Spinal cord (tissue), 9 donors: ENCODE measurements at regions not wholly inside any gene's neighbourhood (a gene's known extent, or its start where the extent isn't known, plus 50 kb on each side); places are given as distances from the start of the nearest gene placed in this dataset.
A peak's percentile ranks its signal among the peaks of the same experiment; 100 is the strongest.

Experiments used
- DNase-seq, 6 donors: peaks; one replicate each; pipeline versions ENCODE4 v3.0.0 to v3.0.0-alpha.2; 2013 to 2015; ENCODE audit warnings: low spot score in 6 of 6, low read depth in 4 of 6
- H3K27ac ChIP-seq: one replicate; pipeline ENCODE4 v1.5.1; 2013; ENCODE audit warnings: low read depth, low read length, control low read depth
- H3K27me3 ChIP-seq: one replicate; pipeline ENCODE4 v1.6.1; 2013; ENCODE audit warnings: low read length; ENCODE audit not compliant: control insufficient read depth, insufficient read depth
- H3K36me3 ChIP-seq: one replicate; pipeline ENCODE4 v1.6.1; 2013; ENCODE audit warnings: low read length; ENCODE audit not compliant: control insufficient read depth, insufficient read depth
- H3K4me1 ChIP-seq: one replicate; pipeline ENCODE4 v1.6.1; 2013; ENCODE audit warnings: low read length; ENCODE audit not compliant: control insufficient read depth, insufficient read depth
- H3K4me3 ChIP-seq: one replicate; pipeline ENCODE4 v1.5.1; 2013; ENCODE audit warnings: low read depth, low read length, control low read depth
- H3K9me3 ChIP-seq: one replicate; pipeline ENCODE4 v1.6.1; 2013; ENCODE audit warnings: low read length; ENCODE audit not compliant: control insufficient read depth, insufficient read depth
- WGBS: methylation state at CpG from one replicate; pipeline ENCODE4 v1.1.5; 2013; ENCODE audit warnings: missing lambda C conversion rate; ENCODE audit not compliant: insufficient coverage; 5-methylcytosine and 5-hydroxymethylcytosine counted together
- donor health status: healthy.

DNA sequence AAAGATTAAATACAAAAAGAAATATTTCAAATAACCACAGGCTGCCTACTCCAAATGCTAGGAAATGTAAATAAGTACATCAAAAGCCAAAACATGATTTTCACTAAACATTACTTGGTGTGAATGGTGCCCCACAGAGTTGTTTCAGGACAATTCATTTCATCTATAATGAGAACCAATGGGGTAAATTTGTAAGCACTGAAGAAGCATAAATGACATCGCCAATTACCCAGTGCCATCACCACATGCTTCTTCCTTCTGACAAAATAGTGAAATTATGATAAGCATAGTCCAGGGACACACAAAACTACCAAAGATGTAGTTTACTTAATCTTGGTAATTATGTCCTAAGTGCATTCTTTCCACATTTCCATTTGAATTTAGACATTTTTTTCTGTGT, 510.4 kb upstream of the TYRP1 start:
- no peaks in the 10 kb centered on the region for H3K9me3 ChIP-seq
- H3K36me3 ChIP-seq: no peaks in the 10 kb centered on the region
- no peak overlapping the region for H3K27ac ChIP-seq
- WGBS: no CpG with 5 or more reads among the region's 1 CpG
- no peaks in the 10 kb centered on the region for H3K4me1 ChIP-seq
- H3K27me3 ChIP-seq: no peaks in the 10 kb centered on the region
- H3K4me3 ChIP-seq: no peak overlapping the region
- DNase-seq: peak in 1 of 6 donors; percentile 87

GRCh38 chr9:12183321-12183720, 509.9 kb upstream of the TYRP1 start:
- no CpG with 5 or more reads among the region's 3 CpGs for WGBS
- Histone ChIP-seq H3K4me3 (no peak overlapping the region), H3K9me3 (no peaks in the 10 kb centered on the region), H3K4me1 (no peaks in the 10 kb centered on the region), H3K36me3 (no peaks in the 10 kb centered on the region), H3K27ac (no peak overlapping the region), H3K27me3 (no peaks in the 10 kb centered on the region)
- no peak for DNase-seq

GRCh38 chr9:12185856-12186255, 507.3 kb upstream of the TYRP1 start:
- DNase-seq: no peak

DNA sequence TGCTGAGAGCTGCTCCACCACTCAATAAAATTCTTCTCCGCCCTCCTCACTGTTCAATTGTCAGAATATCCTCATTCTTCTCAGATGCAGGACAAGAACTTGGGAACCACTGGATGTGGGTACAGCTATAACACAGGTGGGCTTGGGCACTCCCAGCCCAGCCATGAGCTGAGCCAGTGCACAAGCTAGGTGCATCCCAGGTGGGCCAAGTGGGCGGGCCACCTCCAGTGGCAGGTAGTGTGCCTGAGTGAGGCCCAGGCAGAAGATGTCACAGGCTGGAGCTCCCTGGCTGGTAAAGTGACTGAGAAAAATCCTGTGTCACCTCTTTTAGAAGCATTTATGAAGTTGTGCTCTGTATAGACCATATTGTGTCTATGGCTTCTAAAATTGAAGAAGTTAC, 501.6 kb upstream of the TYRP1 start:
- Histone ChIP-seq H3K27ac (no peak overlapping the region), H3K9me3 (no peaks in the 10 kb centered on the region), H3K27me3 (no peaks in the 10 kb centered on the region), H3K4me1 (no peaks in the 10 kb centered on the region), H3K4me3 (no peak overlapping the region), H3K36me3 (no peaks in the 10 kb centered on the region)
- WGBS: 93% methylated on average over 1 of the region's 2 CpGs
- no peak for DNase-seq

More at GRCh38 chr9:12185856-12186255, 507.3 kb upstream of the TYRP1 start:
- H3K4me3 ChIP-seq: no peak overlapping the region
- 70% methylated on average over 2 of the region's 6 CpGs for WGBS
- H3K9me3 ChIP-seq: no peaks in the 10 kb centered on the region
- no peak overlapping the region for H3K27ac ChIP-seq
- H3K36me3 ChIP-seq: no peaks in the 10 kb centered on the region
- no peaks in the 10 kb centered on the region for H3K4me1 ChIP-seq
- no peaks in the 10 kb centered on the region for H3K27me3 ChIP-seq

DNA sequence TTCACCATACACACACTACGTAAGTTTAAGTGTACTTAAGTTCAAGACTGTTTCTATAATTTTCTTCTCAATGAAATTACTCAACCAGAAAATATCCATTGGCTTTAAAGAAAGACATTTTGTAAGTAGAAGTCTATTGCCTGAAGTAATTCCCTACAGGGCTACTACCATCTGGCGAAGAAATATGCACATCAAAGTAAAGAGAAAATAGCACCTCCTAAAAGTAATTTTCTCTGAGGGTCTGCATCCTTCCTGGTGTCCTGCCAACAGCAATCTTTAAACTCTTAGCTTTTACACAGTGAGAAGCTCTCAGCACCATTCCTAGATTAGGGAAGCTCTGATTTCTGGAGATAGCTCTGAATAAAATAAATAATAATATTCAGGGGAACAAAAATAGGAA, 498.5 kb upstream of the TYRP1 start:
- H3K27me3 ChIP-seq: no peaks in the 10 kb centered on the region
- DNase-seq: peak in 2 of 6 donors; percentile 10 to 65
- no peaks in the 10 kb centered on the region for H3K4me1 ChIP-seq
- H3K4me3 ChIP-seq: no peak overlapping the region
- H3K36me3 ChIP-seq: no peaks in the 10 kb centered on the region
- WGBS: no CpG with 5 or more reads among the region's 2 CpGs
- H3K27ac ChIP-seq: no peak overlapping the region
- no peaks in the 10 kb centered on the region for H3K9me3 ChIP-seq

DNA sequence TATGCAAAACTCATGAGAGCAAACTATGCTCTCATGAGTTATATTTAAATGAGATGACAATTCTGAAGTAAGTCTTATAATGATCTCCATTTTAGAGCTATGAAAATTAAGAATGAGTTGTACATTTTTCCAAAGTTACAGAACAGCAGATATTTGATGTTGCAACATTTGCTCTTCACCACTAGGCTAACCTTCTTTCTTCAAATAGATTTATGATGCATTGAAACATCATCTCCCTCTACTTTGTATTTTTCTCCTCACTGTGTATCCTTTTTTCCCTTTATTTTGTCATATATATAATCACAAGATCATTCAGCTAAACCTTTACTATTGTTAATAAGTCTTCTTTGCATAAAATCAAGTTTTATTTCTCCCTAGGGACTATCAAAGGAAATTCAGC, 497.7 kb upstream of the TYRP1 start:
- no peak for DNase-seq
- H3K27ac ChIP-seq: no peak overlapping the region
- no peaks in the 10 kb centered on the region for H3K4me1 ChIP-seq
- H3K4me3 ChIP-seq: no peak overlapping the region
- no peaks in the 10 kb centered on the region for H3K36me3 ChIP-seq
- no peaks in the 10 kb centered on the region for H3K27me3 ChIP-seq
- no peaks in the 10 kb centered on the region for H3K9me3 ChIP-seq

- Histone ChIP-seq H3K27me3 (no peaks in the 10 kb centered on the region), H3K36me3 (no peaks in the 10 kb centered on the region), H3K9me3 (no peaks in the 10 kb centered on the region), H3K27ac (no peak overlapping the region), H3K4me1 (no peaks in the 10 kb centered on the region), H3K4me3 (no peak overlapping the region)
- no peak for DNase-seq
- 71% methylated on average over 3 of the region's 4 CpGs for WGBS
Measured at GRCh38 chr9:12204512-12204911, 488.7 kb upstream of the TYRP1 start.

- no peak overlapping the region for H3K4me3 ChIP-seq
- H3K27me3 ChIP-seq: no peaks in the 10 kb centered on the region
- no peak overlapping the region for H3K27ac ChIP-seq
- no peaks in the 10 kb centered on the region for H3K36me3 ChIP-seq
- no peaks in the 10 kb centered on the region for H3K4me1 ChIP-seq
- 38% methylated on average over 1 of the region's 3 CpGs for WGBS
- DNase-seq: peak in 1 of 6 donors; percentile 9
- no peaks in the 10 kb centered on the region for H3K9me3 ChIP-seq
Measured at GRCh38 chr9:12212860-12213259, 480.3 kb upstream of the TYRP1 start.

- DNase-seq: peak in 2 of 6 donors; percentile 4 to 29
- H3K9me3 ChIP-seq: no peaks in the 10 kb centered on the region
- no CpG with 5 or more reads among the region's 1 CpG for WGBS
- no peaks in the 10 kb centered on the region for H3K4me1 ChIP-seq
- no peak overlapping the region for H3K27ac ChIP-seq
- no peaks in the 10 kb centered on the region for H3K36me3 ChIP-seq
- no peaks in the 10 kb centered on the region for H3K27me3 ChIP-seq
- H3K4me3 ChIP-seq: no peak overlapping the region
Measured at GRCh38 chr9:12221470-12221869, 471.7 kb upstream of the TYRP1 start.

GRCh38 chr9:12224449-12224848, 468.7 kb upstream of the TYRP1 start:
- H3K9me3 ChIP-seq: no peaks in the 10 kb centered on the region
- H3K27me3 ChIP-seq: no peaks in the 10 kb centered on the region
- no peaks in the 10 kb centered on the region for H3K4me1 ChIP-seq
- no peak overlapping the region for H3K4me3 ChIP-seq
- no peaks in the 10 kb centered on the region for H3K36me3 ChIP-seq
- no peak overlapping the region for H3K27ac ChIP-seq
- no CpG with 5 or more reads among the region's 4 CpGs for WGBS
- no peak for DNase-seq
